Esophagus mucosa (tissue), 1 donor: ENCODE measurements at regions not wholly inside any gene's neighbourhood (a gene's known extent, or its start where the extent isn't known, plus 50 kb on each side); places are given as distances from the start of the nearest gene placed in this dataset.

Experiments used
- ATAC-seq: fragments of 200-7000 bp; cut with Tn5 transposase; one replicate; pipeline ENCODE4 v1.9.1; 2020
- donor health status: DM: yes; HTN: yes; CAD: no.

DNA sequence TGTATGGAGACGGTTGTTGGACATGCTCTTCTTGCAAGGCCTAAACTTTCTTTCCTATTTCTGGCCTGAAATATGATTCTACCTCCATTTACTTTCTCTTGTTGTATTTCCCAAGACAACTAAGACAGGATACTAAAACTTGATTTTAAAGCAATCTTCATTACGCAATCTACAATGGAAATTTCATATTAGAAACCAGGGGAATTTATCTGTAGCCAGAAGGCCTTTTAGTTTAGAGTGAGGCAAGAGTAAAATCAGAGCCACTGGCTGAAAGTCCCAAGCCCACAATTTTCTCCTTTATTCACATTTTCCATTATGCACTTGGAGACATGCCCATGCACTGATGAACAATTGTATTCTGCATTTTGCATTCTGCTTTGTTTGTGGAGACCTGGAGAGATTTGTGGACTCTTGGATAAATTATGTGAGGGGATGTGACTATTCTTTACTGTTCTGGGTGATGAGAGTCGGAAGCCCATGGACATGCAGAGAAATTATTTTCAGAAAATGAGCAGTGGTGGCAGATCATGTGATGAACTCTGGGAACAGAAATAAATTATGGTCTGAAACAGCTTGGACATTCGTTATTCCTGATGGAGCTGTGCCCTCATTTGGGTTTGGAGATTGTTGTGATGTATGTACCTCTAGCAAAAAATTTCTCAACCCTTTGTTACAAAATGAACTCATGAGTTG is 336.8 kb downstream of the SEC16B start:
- ATAC-seq: no peak

DNA sequence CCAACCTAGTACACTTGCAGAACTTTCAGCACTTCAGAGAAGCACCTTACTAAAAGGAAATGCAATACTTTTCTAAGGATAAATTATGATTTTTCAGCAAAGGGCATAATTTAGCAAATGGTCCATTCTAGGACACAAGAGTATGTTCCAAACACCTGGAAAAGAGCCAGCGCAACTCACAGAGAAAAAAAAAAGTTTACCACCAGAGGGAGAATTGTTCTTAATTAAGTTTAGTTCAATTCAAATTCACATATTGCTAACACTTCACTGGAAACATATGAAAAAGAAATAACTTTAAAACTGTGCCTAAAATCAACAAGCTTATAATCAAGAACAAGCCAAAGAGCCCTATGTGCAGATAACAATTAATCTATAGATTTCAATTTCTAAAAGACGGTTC is 338.1 kb downstream of the SEC16B start:
- ATAC-seq: no peak

DNA sequence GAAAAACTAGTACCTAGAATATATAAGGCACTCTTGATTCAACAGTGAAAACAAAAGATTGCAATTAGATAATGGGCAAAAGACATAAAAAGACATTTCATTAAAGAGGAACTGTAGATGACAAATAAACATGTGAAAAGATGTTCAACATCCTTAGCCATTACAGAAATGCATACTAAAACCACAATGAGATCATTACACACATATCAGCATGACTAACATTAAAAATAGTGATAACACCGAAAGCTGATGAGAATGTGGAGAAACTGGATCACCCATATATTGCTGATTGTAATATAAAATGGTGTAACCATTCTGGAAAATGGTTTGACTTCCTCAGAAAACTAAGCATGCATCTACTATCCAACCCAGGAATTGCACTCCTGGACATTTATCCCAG is 340.3 kb downstream of the SEC16B start:
- no peak for ATAC-seq

DNA sequence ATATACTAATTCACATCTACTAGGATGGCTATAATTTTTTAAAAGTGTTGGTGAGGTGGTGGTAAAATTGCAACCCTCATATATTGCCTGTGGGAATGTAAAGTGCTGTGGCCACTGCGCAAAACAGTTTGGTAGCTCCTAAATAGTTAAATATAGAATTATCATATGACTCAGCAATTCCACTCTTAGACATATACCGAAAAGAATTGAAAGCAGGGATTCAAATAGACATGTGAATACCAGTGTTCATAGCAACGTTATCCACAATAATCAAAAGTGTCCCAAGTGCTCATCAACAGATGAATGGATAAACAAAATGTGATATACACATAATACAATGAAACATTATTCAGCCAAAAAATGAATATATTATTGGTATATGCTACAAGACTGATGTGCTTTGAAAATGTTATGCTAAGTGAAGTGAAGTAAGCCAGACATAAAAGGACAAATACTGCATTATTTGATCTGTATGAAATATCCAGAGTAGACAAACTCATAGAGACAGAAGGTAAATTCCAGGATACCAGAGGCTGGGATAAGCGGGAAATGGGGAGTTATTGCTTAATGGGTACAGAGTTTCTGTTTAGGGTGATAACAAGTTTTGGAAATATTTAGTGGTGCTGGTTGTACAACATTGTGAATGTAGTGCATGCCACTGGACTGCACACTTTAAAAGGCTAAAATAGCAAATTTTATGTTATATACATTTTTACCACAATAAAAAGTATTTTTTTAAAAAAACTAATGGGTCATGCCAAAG is 342.5 kb downstream of the SEC16B start:
- no peak for ATAC-seq

DNA sequence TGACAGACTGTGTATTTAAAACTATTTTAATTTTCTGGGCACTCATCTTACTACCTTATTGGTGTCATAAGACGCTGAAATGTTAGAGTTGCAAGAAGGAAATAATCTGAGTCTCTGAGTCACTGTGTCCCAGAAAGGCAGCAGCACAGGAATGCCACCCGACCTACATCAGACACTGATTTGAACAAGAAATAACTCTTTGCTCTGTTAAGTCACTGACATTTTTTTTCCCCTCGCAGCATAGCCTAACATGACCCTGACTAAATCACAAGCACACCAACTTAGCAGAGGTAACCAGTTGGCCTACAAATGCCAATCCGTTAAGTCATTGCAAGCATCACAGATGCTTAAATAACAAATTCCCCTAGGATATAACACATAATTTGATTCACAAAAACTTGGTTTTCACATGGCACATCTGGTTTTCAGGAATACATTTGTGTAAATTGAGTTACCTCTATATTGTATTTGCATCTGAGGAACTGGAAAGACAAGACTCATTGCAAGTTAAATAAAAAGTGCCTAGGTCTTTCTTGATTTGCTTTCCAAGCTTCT is 349.1 kb downstream of the SEC16B start:
- ATAC-seq: no peak

DNA sequence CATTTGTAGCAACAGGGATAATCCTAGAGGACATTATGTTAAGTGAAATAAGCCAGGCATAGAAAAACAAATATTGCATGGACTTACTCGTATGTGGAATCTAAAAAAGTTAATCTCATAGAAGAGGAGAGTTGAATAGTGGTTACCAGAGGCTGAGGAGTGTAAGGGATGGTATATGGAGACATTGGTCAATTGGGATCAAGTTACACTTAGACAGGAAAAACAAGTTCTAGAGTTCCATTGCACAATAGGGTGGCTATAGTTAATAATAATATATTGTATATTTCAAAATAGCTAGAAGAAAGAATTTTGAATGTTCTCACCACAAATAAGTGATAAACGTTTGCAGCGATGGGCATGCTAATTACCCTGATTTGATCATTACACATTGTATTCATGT is 354.6 kb downstream of the SEC16B start:
- ATAC-seq: peak; percentile 70

DNA sequence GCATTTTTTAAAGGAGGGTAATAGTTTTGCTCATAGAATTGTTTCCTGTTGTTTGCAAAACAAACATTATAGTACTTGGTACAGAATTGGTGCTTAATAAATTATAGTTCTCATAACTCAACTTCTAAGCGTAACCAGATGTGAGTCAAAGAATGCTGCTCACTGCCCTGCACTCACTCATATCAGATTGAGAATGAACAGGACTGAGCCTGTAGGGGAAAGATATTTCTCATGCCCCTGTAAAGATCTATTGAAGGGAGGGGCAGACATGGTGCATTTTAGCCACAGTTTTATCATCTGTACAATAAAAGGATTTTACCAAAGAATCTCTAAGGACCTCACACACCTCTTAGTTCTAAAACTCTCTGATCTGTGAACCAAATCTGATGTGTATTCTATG is 358.5 kb downstream of the SEC16B start:
- no peak for ATAC-seq

DNA sequence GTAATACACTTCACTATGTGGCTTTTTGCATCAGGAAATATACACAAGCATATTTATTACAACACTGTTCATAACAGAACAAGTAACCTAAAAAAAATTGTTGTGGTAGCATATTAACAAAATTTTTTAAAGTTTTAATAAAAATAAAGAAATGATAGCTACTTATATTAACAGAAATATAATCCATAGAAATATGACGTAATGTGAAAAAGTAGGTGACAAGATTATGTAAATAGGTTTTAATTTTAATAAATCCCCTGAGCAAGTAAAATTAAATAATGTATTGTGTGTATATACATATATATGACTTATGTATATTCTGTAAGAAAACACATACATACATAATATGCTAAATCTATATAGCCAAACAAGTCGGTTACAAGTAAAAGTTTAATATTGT is 359.9 kb downstream of the SEC16B start:
- ATAC-seq: no peak

DNA sequence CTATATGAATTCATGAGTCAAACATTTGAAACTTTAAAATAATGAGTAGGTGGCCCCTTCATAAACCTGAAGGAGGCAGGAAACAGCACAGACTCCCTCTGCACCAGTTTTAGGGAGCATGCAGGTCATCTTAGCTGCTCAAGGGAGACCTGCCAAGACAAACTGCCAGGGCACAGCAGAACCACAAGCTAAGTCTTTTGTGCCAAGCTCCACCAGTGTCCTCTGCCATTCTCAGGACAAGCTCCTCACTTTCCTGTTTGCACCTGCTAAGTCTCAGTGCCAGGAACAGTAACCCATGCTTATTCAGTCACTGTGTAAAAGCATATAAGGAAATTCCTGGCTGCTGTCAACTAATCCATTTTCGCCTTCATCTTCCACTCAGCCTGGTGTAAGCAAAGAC is 368.9 kb downstream of the SEC16B start:
- no peak for ATAC-seq

DNA sequence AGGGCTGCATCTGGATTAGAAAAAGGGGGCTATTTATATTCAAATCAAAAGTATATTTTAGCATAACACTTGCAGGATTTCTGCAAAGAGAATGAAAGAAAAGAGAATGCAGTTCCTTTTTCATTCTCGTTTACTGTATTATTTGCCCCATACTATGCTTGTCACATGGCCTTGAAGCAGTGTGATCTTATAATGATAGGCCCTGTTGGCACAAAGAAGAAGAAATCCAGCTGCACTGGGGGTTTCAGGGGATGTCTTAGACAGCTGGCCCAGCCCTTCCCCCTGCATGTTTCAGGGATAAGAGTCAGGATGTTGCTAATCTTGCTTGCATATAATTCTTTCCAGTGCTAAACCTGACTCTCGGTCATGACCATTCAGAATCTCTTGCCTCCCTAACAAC is 369.5 kb downstream of the SEC16B start:
- ATAC-seq: no peak

DNA sequence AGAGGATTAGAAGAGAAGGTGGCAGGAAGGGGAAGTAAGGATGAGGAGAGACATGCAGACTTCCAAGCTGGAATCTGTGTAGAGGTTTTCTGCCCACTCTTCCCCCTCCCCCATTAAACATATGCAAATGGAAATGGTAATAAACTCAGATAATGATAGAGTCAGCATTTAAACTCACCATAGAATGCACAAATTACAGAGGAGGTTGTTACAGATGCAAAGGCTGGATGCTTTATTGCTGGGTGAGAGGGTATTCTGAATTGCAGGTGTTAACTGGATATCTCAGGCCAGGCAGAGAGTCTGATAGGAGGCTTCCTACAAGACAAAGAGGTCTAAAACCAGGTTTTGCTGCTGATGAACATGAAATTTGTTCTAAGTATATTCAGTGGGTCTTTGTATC is 372.5 kb downstream of the SEC16B start:
- ATAC-seq: no peak

DNA sequence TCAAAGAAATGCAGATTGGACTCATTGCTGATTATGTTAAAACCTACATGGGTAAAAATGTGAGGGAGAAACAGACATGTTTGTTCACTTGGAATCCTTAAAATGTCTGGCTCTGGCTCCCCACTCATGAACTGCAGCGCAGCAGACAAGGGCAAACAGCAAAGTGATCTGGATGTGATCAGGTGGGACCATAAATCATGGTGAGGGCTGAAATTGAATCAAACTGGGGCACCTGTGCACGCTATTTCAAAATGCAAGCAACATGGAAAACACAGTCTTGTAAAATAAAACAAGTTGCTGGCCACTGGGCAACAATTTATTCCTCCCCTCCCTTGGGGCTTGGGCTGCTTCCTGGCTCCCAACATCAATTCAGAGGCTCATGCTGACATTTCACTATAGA is 373.4 kb downstream of the SEC16B start:
- ATAC-seq: no peak

DNA sequence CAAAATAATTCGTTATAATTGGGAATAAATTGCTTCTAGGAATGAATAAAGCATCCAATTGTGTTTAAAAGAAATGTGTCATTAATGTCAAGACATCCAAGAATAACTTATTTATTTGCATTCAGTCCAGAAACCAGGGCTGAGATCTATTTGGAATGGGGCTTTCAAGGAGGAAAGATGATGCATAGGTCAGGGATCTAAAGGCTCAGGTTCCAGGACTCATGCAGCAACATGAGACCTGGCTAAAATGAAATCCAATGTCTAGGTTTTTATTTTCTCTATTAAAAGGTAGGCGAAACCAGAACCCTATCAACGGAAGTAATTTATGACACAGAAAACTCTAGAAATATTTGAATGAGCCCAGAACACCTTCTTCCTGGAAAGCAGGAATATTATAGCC is 376.8 kb downstream of the SEC16B start:
- no peak for ATAC-seq

DNA sequence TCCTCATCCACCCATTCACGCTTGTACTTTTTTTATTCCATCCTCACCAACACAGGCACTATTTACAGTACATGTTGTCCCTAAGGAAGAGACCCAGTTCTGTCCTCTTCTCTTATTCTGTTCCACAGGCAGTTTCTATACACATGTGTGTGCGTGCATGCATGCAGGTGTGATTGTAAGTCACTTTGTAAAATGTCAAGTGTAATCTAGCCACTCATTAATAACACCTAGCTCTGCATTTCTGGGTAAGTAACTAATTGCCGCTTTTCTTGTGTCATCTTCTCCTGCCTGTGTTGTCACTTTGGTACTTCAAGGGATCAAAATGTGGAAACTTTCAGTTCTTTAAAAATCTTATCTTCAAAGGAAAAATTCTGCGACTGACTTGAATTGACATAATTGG is 377.2 kb downstream of the SEC16B start:
- no peak for ATAC-seq

DNA sequence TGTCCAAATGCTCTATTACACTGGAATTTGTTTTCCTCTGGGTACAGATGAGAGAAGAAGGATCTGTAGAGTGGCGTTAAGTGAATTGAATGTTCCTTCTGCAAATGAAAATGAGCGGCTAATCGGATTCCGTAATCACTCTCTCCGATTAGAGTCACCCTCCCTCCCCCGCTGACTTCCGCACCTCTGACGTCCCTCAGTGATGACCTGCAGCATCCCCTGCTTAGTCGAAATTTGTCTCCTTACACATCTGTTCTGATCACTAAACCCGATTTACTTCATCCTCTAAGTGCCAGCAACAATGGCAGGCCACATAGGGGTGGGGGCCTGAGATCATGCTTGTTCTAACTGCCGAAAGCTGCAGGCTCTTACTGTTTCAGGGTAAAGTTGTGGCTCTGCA is 378.7 kb downstream of the SEC16B start:
- ATAC-seq: no peak

DNA sequence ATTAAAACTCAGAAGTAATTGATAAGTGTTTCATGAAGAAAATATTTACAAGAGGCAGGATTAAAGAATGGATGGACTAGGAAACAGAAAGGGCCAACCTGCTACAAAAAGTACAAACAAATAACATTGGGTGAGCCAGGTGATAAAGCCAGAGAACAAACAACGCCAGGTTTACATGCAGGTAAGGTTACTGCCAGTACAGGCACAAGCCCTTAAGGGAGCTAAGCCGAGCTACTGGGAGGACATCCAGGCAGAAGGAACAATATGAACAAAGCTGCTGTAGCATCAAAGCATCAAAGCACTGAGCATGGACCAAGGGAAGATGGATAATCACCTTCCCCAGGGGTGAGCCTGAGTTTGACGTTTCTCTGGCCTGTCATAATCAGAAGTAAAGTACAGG is 380.7 kb downstream of the SEC16B start:
- no peak for ATAC-seq

DNA sequence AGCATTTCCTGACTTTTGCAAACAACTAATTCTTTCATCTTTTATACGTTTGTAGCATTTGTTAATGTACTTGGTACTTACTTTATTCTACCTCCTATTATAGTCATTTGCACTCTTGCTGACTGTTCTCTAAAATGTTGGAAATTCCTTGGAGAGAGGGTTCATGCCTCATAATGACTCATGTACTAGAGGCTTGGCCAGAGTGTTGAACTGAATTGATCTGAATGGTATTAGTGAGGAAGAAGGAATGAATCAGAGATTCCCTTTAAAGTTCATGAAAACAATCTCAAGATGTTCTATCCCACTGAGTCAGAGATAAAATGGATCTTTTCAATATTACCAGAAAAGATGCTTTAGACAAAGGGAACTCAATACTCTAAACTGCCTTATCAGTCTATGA is 383.4 kb downstream of the SEC16B start:
- ATAC-seq: no peak

DNA sequence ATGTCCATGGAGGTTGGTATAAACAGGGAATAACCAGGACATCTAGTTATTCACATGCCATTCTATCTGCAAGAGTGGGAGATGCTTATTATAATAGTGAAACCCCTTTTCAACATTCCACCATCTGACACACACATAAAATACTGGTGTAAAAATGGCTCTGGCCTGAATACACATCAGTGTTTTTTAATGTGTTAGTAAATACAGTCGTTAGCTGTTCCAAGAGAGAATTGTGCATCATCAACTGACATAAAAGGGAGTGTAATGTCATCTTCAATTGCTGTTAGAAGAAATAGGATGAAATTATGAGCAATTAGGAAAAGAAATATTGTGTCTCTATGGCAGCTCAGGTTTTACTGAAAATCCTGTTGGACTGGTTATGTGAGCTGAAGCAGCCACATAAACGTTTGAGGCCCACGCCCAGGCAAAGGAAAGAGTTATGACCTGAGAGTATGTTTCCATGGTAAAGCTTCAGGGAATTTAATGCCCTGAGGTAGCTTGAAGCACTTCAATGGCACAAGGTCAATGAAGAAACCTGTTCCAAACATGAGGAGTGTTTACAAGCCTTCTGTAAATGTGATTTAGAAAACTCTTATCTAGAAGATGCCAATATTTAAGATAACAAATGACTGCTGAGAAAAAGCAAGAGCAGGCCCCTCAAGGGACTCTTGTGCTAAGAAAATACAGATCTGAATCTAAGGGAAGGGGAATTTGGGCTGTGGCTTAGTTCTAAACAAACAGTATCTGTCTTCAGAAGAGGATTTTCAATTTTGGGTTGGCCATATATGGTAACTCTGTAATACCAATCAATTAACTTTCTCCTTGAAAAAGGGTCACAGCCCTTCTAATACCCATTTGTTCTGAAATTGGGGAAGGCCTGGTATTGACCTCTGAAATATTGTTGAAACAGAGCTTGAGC is 384.3 kb downstream of the SEC16B start:
- ATAC-seq: peak; percentile 96

DNA sequence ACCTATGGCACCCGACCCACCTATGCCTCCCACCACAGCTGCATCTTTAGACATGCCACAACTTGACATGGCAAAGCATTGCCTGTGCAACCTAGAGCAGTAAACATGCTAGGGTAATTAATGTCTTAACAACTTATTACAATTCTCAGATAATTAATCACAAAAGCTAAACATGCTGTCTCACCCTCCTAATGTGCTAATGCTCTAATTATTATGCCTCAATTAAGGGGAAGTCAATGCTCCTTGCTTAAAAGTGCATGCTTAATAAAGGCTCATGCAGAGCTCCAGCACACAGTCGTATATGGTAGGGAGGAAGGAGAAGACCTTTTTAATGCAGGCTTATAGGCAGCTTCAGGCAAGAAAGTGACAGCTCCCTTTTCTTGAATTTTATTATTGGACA is 396.0 kb downstream of the SEC16B start:
- ATAC-seq: no peak

DNA sequence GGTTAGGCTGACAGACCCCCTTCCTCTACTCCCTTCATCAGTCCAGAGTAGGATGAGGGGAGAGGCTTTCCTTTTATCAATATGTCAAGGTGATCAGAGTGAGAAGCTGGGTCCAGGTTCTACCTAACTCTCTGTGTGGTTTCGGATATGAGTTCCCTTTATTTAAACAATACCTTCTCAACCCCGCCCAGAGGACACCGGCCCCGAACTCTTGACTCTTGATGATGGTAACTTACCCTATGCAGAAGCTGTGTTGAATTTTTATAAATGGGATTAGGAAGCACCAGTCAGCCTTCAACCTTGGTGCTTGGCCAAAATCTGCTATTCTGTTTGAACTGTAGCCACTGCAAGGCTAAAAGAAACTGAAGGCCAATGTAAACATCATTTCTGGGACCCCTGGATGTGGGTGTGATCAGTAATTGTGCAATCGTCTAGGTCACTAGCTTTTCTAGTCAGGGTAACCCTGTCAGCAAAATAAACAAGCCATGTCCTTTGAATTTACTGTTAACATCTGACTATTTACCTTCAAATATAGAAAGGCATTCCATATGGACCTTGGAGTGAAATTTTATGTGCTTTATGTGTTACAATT is 398.3 kb downstream of the SEC16B start:
- no peak for ATAC-seq

DNA sequence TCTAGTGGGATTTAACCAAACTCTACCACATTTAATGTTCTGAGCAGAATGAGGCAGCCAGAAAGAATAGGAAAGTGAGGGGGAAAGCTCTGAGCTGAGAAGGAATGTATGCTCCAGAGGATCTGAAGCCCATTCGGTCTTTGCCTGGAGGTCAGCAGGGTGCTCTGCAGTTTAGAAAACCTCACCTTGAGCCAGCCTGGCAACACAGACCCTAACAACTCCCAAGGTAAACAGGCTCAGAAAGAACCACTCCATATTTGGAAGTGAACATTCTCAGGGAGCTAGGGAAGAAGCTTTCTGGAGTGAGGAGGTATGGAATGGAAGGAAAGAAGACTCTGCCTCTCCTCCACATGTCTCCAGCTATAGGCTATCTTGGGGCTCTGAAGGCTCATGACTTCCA is 398.8 kb downstream of the SEC16B start:
- ATAC-seq: no peak

DNA sequence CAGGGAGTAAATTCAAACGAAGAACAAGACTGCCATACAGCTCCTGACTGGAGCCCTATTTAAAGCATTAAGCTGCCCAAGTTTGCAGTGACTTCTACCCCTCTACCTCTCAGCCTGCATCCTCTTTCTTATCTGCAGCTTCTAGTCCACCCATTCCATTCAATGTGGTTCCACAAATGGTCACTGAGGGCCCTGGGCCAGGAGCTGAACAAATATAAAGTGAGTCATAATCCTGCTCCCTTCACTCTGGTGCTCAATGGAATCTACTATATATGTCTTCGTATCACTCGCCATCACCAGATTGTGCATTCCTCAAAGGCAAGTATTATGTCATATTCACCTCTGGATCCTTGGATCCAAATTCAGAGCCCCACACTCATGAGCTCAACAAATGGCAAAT is 398.7 kb downstream of the BRINP2 start:
- no peak for ATAC-seq

DNA sequence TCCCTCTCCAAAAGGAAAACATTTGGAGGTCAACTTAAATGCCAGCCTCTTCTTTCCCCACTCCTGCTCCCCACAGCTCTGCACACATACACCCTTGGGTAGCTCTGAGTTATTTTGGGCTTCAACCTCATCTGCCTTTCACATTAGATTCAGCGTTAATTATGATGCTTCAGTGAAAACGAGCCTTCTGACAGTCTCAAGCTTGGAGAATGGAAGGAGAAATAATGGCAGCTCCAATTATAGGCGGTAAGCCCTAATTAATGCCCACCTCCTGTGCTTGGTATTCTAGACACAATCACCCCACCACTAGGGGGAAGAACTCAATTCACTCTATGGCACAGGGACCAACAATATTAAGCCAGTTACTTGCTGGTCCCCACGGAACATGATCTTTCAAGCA is 397.9 kb downstream of the BRINP2 start:
- no peak for ATAC-seq
